ENCODE measurements at regions not wholly inside any gene's neighbourhood (a gene's known extent, or its start where the extent isn't known, plus 50 kb on each side); places are given as distances from the start of the nearest gene placed in this dataset.

DNA sequence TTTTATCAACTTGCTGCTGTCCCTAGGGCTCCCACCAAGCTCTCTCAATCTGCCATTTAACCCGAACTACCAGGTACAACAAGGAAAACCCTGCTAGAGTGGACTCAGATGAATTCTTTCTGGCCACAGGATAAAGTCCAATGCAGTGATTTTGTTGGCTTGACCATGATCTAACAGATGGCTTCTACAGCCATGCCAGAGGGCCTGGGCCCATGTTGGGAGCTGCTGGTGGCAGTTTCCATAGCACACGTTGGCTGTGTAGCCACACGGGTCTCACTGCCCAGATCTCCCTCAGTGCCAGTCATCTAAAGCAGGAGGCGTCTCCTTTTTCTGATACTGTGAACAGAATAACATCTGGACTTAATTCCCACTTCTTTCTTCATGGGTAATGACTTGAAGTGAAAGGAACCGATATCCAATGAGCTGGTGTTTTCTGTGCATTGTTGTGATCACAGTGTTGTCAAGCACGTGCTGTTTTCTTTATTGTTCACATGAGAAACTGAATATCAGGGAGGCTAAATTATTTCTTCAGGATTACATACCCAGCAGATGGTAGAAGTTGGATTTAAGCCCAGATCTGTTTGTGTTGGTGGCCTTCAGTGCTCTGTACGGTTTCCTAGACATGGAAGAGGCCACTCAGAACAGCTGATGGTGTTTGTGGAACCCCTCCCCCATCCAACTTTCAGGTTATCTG, 85.2 kb upstream of the CLCN4 start:
- Histone ChIP-seq H3K4me3 (no peak overlapping the region), H3K9ac (ENCODE audit: insufficient read length) (no peak overlapping the region), H3K27ac (no peak overlapping the region), H3K36me3 (ENCODE audit: insufficient read depth, low read length) (peaks cover 4% of the 10 kb centered on the region; the same call in 1 of the 2 replicates), H3K9me3 (ENCODE audit: low read depth, low read length) (no peaks in the 10 kb centered on the region)
- TF ChIP-seq FOXP2 (optimal IDR thresholded peaks at IDR 0.05; ENCODE audit: control extremely low read depth, extremely low read length, insufficient read depth) (no peak), EZH2 (IDR thresholded peaks at IDR 0.05) (no peak), POLR2AphosphoS5 (IDR thresholded peaks at IDR 0.05; ENCODE audit: borderline replicate concordance, low read depth, low read length) (no peak)
- no peak for DNase-seq (ENCODE audit: low read depth, low spot score)

DNA sequence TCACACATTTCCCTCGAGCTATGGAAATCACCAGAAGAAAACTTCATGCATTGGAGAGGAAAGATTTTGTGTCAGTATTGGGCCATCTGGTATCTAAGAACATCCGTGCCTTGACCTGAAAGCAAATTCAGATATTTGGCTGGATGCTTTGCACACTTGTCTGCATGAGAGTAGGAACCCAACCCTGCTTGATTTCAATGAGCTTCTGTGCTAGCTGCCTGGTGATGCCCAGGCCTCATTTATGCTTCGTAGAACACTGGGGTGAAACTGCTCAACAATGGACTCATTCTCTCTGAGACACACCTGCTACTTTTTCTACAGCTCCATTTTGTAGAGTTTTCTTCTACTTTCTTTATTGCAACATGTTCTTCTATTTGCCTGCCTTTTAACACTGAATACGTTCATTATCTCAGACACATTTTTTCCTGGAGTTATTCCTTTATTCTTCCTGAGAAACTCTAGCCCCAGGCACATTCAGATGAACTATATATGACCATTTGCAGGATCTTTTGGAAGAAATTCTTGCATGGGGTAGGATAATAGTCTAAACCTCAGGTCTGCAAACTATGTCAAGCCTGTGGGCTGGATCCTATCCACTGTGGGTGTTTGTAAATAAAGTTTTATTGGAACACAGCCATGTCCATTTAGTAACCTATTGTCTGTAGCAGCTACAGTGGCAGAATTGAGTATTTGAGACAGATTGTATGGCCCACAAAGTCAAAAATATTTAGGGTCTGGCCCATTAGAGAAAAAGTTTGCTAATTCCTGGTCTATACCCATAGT, 83.8 kb upstream of the CLCN4 start:
- Histone ChIP-seq H3K4me3 (no peak overlapping the region), H3K9ac (ENCODE audit: insufficient read length) (no peak overlapping the region), H3K36me3 (ENCODE audit: insufficient read depth, low read length) (no peaks in the 10 kb centered on the region), H3K9me3 (ENCODE audit: low read depth, low read length) (no peaks in the 10 kb centered on the region), H3K27ac (no peak overlapping the region)
- DNase-seq (ENCODE audit: low read depth, low spot score), result no peak
- TF ChIP-seq EZH2 (IDR thresholded peaks at IDR 0.05) (no peak), FOXP2 (optimal IDR thresholded peaks at IDR 0.05; ENCODE audit: control extremely low read depth, extremely low read length, insufficient read depth) (no peak), POLR2AphosphoS5 (IDR thresholded peaks at IDR 0.05; ENCODE audit: borderline replicate concordance, low read depth, low read length) (no peak)

DNA sequence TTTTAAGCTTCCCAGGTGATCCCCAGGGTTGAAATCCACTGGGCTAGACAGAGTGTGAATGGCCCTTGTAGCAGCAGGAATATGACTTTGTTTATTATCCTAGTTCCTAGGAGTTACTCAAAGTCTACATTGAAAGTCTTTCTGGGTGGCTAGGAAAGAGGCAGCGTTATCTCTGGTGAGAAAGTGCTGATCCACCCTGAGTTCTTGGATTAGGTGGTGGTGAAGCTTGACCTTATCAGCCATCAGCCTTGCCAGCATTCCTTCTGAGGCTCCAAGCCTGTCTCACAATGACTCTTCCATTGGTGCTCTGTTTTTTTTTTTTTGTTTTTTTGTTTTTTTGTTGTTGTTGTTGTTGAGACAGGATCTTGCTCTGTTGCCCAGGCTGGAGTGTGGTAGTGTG, 83.1 kb upstream of the CLCN4 start:
- TF ChIP-seq POLR2AphosphoS5 (IDR thresholded peaks at IDR 0.05; ENCODE audit: borderline replicate concordance, low read depth, low read length), result no peak
- no peak for TF ChIP-seq FOXP2 (optimal IDR thresholded peaks at IDR 0.05; ENCODE audit: control extremely low read depth, extremely low read length, insufficient read depth)
- no peak for TF ChIP-seq EZH2 (IDR thresholded peaks at IDR 0.05)
- DNase-seq (ENCODE audit: low read depth, low spot score), result no peak
- Histone ChIP-seq H3K9ac (ENCODE audit: insufficient read length) (no peak overlapping the region), H3K27ac (no peak overlapping the region), H3K36me3 (ENCODE audit: insufficient read depth, low read length) (no peaks in the 10 kb centered on the region), H3K9me3 (ENCODE audit: low read depth, low read length) (no peaks in the 10 kb centered on the region), H3K4me3 (no peak overlapping the region)

DNA sequence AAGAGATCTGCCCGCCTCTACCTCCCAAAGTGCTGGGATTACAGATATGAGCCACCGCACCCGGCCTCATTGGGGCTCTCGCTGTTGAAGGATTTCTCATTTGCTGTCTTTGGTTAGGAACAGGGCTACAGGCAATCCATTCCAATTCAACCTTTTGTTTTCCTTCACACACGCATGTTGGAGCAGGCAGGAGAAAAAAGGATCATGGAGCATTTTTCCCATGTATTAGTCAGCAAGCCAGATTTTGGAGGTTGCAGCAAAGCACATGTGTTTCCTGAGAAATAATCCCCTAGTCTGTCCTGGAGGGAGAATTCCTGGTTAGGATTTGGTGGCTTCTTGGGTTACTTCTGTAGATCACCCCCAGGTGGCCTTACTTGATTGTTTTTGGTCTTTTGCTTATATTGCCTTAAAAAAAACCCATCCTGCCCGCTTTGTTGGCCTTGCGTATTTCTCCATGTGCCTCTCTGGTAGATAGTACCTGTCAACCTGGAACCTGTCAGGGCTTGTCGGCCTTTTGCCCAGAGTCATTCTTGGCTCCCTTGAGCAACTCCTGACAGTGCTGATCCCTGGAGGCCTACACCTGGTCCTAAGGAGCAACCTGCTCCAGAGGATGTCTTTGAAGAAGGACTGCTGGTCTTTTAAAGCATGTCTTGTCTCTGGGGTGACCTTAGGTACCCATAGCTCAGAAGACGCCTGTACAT, 82.4 kb upstream of the CLCN4 start:
- no peaks in the 10 kb centered on the region for H3K9me3 ChIP-seq (ENCODE audit: low read depth, low read length)
- H3K27ac ChIP-seq, result no peak overlapping the region
- no peak overlapping the region for H3K4me3 ChIP-seq
- DNase-seq (ENCODE audit: low read depth, low spot score), result no peak
- no peak overlapping the region for H3K9ac ChIP-seq (ENCODE audit: insufficient read length)
- TF ChIP-seq EZH2 (IDR thresholded peaks at IDR 0.05) (no peak), FOXP2 (optimal IDR thresholded peaks at IDR 0.05; ENCODE audit: control extremely low read depth, extremely low read length, insufficient read depth) (no peak), POLR2AphosphoS5 (IDR thresholded peaks at IDR 0.05; ENCODE audit: borderline replicate concordance, low read depth, low read length) (no peak)
- no peaks in the 10 kb centered on the region for H3K36me3 ChIP-seq (ENCODE audit: insufficient read depth, low read length)

GRCh38 chrX:10076765-10077164, 80.0 kb upstream of the CLCN4 start:
- no peaks in the 10 kb centered on the region; the same call in 1 of the 2 replicates for H3K36me3 ChIP-seq (ENCODE audit: insufficient read depth, low read length)
- no peak overlapping the region for H3K9ac ChIP-seq (ENCODE audit: insufficient read length)

GRCh38 chrX:10077425-10078188, 79.2 kb upstream of the CLCN4 start:
- Histone ChIP-seq H3K36me3 (ENCODE audit: insufficient read depth, low read length) (no peaks in the 10 kb centered on the region; the same call in 1 of the 2 replicates), H3K9me3 (ENCODE audit: low read depth, low read length) (no peaks in the 10 kb centered on the region), H3K4me3 (no peak overlapping the region), H3K27ac (no peak overlapping the region), H3K9ac (ENCODE audit: insufficient read length) (no peak overlapping the region)
- TF ChIP-seq FOXP2 (optimal IDR thresholded peaks at IDR 0.05; ENCODE audit: control extremely low read depth, extremely low read length, insufficient read depth) (no peak), EZH2 (IDR thresholded peaks at IDR 0.05) (no peak), POLR2AphosphoS5 (IDR thresholded peaks at IDR 0.05; ENCODE audit: borderline replicate concordance, low read depth, low read length) (no peak)
- no peak for DNase-seq (ENCODE audit: low read depth, low spot score)

More at GRCh38 chrX:10076765-10077164, 80.0 kb upstream of the CLCN4 start:
- no peak overlapping the region for H3K27ac ChIP-seq
- DNase-seq (ENCODE audit: low read depth, low spot score), result no peak
- no peaks in the 10 kb centered on the region for H3K9me3 ChIP-seq (ENCODE audit: low read depth, low read length)
- no peak overlapping the region for H3K4me3 ChIP-seq
- no peak for TF ChIP-seq FOXP2 (optimal IDR thresholded peaks at IDR 0.05; ENCODE audit: control extremely low read depth, extremely low read length, insufficient read depth)
- no peak for TF ChIP-seq POLR2AphosphoS5 (IDR thresholded peaks at IDR 0.05; ENCODE audit: borderline replicate concordance, low read depth, low read length)
- TF ChIP-seq EZH2 (IDR thresholded peaks at IDR 0.05), result no peak

DNA sequence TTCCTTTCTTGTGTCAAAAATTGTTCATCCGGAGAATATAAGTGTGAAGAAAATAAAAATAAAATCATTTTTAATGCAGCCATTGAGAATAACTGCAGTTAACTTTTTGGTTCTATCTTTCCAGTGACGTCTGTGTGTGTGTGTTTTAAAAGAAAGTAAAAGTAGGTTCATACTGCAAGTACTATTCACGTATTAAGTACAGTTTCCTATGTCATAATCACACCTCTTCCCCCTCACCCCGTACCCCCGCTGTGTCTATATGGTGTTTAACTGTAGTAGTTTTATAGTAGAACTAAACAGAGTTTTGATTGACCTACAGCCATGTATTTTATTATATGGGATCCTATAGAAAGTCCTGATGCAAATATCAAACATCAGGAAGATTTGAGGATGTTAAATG, 78.5 kb upstream of the CLCN4 start:
- TF ChIP-seq FOXP2 (optimal IDR thresholded peaks at IDR 0.05; ENCODE audit: control extremely low read depth, extremely low read length, insufficient read depth) (no peak), EZH2 (IDR thresholded peaks at IDR 0.05) (no peak), POLR2AphosphoS5 (IDR thresholded peaks at IDR 0.05; ENCODE audit: borderline replicate concordance, low read depth, low read length) (no peak)
- Histone ChIP-seq H3K4me3 (no peak overlapping the region), H3K9ac (ENCODE audit: insufficient read length) (no peak overlapping the region), H3K36me3 (ENCODE audit: insufficient read depth, low read length) (no peaks in the 10 kb centered on the region; the same call in 1 of the 2 replicates), H3K27ac (no peak overlapping the region), H3K9me3 (ENCODE audit: low read depth, low read length) (no peaks in the 10 kb centered on the region)
- DNase-seq (ENCODE audit: low read depth, low spot score), result no peak

All from SK-N-MC (cell line).